HEK293 (cell line): ENCODE measurements at regions not wholly inside any gene's neighbourhood (a gene's known extent, or its start where the extent isn't known, plus 50 kb on each side); places are given as distances from the start of the nearest gene placed in this dataset.

ENCODE experiments used
- BCL11A ChIP-seq: fragments of 450-650 bp; formaldehyde crosslinking; IDR thresholded peaks from 2 replicates; pipeline ENCODE4 v1.5.1; 2016; ENCODE audit warnings: low read depth, missing biosample characterization, missing genetic modification characterization
- ZBTB1 ChIP-seq: fragments of 450-650 bp; formaldehyde crosslinking; IDR thresholded peaks from 2 replicates; pipeline ENCODE4 v1.5.1; 2016; ENCODE audit warnings: missing biosample characterization, missing genetic modification characterization
- ZBTB20 ChIP-seq: fragments of 450-650 bp; formaldehyde crosslinking; IDR thresholded peaks from 2 replicates; pipeline ENCODE4 v1.5.1; 2016; ENCODE audit warnings: missing biosample characterization, missing genetic modification characterization
- ZBTB8A ChIP-seq: fragments of 450-650 bp; formaldehyde crosslinking; IDR thresholded peaks from 2 replicates; pipeline ENCODE4 v1.5.1; 2016; ENCODE audit warnings: missing biosample characterization, missing genetic modification characterization
- ZNF302 ChIP-seq: fragments of 450-650 bp; formaldehyde crosslinking; IDR thresholded peaks from 2 replicates; pipeline ENCODE4 v1.5.1; 2016; ENCODE audit warnings: missing biosample characterization, missing genetic modification characterization, low read depth
- ZNF426 ChIP-seq: fragments of 450-650 bp; formaldehyde crosslinking; IDR thresholded peaks from 2 replicates; pipeline ENCODE4 v1.5.1; 2017; ENCODE audit warnings: missing biosample characterization, missing genetic modification characterization, mild to moderate bottlenecking, inconsistent platforms, moderate library complexity
- ZNF510 ChIP-seq: fragments of 450-650 bp; formaldehyde crosslinking; IDR thresholded peaks from 2 replicates; pipeline ENCODE4 v1.5.1; 2018; ENCODE audit warnings: mild to moderate bottlenecking, missing genetic modification characterization, missing biosample characterization; ENCODE audit not compliant: insufficient replicate concordance
- TF ChIP-seq, protein P1 (sequence below): fragments of 450-650 bp; formaldehyde crosslinking; IDR thresholded peaks from 2 replicates; pipeline ENCODE4 v1.5.1; 2016; ENCODE audit warnings: missing biosample characterization, missing genetic modification characterization
- TF ChIP-seq, protein P2 (sequence below): fragments of 450-650 bp; formaldehyde crosslinking; IDR thresholded peaks from 2 replicates; pipeline ENCODE4 v1.5.1; 2016; ENCODE audit warnings: missing biosample characterization, missing genetic modification characterization

DNA sequence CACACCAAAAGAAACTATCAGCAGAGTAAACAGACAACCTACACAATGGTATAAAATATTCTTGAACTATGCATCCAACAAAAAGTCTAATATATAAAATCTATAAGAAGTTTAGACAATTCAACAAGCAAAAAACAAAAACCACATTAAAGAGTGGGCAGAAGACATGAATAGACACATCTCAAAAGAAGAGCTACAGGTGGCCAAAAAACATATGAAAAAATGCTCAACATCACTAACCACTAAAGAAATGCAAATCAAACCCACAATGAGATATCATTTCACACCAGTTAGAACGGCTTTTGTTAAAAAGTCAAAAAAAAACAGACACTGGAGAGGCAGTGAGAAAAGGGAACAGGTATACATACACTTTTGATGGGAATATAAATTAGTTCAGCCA, 348.9 kb upstream of the MAF start:
- TF ChIP-seq ZBTB20 (no peak), ZBTB1 (tag by site-specific recombination) (no peak), BCL11A (tag by site-specific recombination) (no peak), ZNF302 (tag by site-specific recombination) (no peak), ZNF510 (tag by site-specific recombination) (no peak), ZBTB8A (tag by site-specific recombination) (no peak), ZNF426 (tag by site-specific recombination) (no peak)
- TF ChIP-seq, protein P1, sequence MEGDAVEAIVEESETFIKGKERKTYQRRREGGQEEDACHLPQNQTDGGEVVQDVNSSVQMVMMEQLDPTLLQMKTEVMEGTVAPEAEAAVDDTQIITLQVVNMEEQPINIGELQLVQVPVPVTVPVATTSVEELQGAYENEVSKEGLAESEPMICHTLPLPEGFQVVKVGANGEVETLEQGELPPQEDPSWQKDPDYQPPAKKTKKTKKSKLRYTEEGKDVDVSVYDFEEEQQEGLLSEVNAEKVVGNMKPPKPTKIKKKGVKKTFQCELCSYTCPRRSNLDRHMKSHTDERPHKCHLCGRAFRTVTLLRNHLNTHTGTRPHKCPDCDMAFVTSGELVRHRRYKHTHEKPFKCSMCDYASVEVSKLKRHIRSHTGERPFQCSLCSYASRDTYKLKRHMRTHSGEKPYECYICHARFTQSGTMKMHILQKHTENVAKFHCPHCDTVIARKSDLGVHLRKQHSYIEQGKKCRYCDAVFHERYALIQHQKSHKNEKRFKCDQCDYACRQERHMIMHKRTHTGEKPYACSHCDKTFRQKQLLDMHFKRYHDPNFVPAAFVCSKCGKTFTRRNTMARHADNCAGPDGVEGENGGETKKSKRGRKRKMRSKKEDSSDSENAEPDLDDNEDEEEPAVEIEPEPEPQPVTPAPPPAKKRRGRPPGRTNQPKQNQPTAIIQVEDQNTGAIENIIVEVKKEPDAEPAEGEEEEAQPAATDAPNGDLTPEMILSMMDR (tag by site-specific recombination) = no peak
- TF ChIP-seq, protein P2, sequence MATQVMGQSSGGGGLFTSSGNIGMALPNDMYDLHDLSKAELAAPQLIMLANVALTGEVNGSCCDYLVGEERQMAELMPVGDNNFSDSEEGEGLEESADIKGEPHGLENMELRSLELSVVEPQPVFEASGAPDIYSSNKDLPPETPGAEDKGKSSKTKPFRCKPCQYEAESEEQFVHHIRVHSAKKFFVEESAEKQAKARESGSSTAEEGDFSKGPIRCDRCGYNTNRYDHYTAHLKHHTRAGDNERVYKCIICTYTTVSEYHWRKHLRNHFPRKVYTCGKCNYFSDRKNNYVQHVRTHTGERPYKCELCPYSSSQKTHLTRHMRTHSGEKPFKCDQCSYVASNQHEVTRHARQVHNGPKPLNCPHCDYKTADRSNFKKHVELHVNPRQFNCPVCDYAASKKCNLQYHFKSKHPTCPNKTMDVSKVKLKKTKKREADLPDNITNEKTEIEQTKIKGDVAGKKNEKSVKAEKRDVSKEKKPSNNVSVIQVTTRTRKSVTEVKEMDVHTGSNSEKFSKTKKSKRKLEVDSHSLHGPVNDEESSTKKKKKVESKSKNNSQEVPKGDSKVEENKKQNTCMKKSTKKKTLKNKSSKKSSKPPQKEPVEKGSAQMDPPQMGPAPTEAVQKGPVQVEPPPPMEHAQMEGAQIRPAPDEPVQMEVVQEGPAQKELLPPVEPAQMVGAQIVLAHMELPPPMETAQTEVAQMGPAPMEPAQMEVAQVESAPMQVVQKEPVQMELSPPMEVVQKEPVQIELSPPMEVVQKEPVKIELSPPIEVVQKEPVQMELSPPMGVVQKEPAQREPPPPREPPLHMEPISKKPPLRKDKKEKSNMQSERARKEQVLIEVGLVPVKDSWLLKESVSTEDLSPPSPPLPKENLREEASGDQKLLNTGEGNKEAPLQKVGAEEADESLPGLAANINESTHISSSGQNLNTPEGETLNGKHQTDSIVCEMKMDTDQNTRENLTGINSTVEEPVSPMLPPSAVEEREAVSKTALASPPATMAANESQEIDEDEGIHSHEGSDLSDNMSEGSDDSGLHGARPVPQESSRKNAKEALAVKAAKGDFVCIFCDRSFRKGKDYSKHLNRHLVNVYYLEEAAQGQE (tag by site-specific recombination) = no peak
